DMS 273 (cell line): ENCODE measurements at regions not wholly inside any gene's neighbourhood (a gene's known extent, or its start where the extent isn't known, plus 50 kb on each side); places are given as distances from the start of the nearest gene placed in this dataset.

Experiments used
- DNase-seq: peaks from one replicate; lab custom pipeline; 2025; ENCODE audit not compliant: unreplicated experiment; lab: John Stamatoyannopoulos, UW

DNA sequence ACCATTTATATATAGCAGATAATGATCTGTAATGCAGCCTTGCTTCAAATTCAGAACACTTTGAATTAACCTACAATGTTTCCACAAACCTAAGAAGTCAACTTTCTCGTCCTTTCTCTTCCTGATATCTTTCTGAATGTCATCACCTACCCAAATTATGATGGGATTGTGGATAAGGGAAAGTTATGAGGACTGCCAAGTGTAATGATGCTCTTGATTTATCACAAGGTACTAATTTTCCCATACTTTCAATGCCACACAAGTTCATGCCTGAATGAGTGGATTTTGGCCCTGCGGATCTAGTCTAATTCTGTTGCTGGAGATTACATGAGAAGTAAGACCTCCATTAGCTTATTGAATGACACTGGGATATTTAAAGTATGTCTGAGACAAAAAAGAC is 82.6 kb upstream of the NANOGP8 start:
- no peak for DNase-seq

DNA sequence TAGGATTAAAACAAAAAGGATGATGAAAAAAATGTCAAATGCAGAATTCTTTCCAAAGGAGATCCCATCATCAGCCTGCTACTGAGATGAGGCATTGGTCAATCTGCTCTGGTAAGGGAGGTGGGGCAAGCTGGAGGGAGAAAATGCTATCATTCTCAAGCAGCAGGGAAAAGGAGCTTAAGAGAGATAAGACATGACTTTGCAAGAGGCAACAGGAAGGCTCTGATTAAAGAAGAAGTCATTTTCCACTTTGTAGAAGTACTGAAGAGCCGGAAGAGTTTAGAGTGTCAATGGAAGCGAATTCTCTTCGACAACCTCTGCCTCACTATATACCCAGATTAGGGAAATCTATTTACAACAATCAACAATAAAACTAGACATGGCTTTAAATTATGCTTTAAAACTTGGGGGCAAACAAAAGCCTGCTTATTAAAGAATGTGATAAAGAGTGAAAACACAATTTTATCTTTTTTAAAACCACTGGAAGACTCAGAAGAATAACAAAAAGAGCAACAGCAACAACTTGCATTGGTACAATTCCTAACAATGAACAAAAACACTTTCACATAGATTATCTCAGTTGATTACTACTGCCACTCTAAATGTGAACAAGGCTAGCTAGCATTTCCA is 81.8 kb upstream of the NANOGP8 start:
- DNase-seq: no peak

DNA sequence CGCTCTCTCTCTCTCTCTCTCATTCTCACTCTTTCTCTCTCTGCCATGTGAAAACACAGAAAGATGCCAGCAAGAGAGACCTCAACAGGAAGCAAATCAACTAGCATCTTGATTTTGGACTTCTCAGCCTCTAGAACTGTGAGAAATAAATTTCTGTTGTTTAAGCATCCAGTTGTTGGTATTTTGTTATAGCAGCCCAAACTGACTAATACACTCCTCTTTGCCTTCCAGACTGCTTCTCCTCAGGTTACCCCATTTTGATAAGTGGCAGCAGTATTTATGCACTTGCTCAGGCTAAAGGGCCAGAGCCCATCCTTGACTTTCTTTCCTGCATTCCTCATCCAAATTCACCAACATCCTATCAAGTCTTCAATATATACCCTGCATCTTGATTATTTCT is 76.6 kb upstream of the NANOGP8 start:
- DNase-seq: no peak

DNA sequence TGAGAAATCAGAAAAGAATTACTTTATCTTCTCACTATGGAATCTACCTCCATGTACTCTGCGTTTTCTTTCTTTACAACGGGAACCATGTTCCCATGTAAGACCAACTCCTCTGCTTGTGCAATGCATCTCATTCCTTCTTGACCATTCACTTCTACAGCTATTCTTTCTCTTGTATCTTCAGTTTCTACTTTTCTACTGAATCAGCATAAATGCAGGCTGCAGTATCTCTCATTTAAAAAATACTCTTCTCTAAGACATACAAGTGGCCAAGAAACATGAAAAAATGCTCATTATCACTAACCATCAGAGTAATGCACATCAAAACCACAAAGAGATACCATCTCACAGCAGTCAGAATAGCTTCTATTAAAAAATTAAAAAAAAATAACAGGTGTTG is 74.1 kb upstream of the NANOGP8 start:
- DNase-seq: no peak

DNA sequence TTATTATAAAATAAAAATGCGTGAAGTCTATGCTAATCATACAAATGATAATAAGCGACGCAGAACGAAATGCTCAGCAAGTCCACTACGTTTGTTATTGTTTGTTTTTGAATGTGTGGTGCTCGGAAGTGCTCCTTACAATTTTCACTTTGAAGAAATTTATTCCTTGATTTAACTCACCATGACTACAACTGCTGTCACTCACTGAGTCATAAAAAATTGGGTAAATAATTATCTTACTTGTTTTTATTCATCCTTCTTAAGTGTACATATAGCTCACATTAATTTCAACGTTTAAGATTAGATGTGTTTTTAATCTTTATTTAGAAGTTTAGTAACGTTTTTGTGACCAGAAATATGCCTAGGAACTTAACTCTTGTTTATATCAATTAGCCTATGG is 66.7 kb upstream of the NANOGP8 start:
- DNase-seq: no peak

DNA sequence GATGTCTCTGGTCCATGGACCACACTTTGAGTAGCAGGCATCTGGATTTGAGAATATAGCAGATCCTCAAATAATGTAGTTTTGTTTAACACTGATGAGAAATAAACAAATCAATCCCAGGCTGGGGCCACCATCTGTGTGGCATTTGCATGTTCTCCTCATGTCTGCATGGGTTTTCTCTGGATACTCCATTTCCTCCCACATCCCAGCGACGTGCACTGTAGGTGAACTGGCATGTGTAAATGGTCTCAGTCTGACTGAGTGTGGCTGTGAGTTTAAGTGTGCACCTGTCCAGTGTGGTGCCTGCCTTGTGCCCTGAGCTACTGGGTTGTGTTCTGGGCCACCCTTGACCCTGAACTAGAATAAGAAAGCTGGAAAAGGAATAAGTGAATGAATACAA is 66.3 kb upstream of the NANOGP8 start:
- DNase-seq: no peak

DNA sequence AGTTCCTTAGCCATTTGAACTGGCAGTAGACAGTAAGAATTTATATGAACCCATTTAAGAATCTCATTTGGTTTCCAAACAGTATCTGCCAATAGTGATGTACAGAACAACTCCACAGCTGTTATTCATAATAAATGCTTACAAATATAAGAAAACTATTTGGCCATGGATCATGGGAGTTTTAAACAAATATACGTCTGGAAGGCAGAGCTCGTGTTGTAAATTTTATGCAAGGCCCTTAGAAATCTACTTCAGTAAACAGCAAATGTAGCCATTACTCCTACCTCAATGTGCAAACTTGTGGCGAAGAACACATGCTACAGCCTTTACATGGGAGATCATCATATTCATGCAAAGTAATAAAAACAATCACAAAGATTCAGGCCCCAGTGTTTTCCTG is 65.3 kb upstream of the NANOGP8 start:
- no peak for DNase-seq

DNA sequence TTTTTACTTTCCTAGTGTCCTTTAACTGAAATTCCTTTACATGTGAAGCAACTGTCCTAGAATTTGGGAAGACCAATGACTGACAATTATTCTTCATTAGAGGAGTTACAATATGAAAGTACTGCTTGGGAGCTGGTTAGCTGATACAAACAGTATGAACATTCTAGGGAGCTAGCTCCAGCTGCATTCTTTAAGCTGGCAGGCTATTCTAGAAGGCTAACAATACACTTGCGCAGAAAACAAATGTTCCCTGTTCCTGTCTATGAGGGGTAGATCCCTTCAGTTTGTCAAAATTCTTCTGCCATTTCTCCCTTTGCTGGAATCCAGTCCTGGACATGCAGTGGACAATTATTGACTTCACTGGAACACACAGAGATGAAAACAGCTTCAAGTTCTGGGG is 60.2 kb upstream of the NANOGP8 start:
- DNase-seq: no peak

DNA sequence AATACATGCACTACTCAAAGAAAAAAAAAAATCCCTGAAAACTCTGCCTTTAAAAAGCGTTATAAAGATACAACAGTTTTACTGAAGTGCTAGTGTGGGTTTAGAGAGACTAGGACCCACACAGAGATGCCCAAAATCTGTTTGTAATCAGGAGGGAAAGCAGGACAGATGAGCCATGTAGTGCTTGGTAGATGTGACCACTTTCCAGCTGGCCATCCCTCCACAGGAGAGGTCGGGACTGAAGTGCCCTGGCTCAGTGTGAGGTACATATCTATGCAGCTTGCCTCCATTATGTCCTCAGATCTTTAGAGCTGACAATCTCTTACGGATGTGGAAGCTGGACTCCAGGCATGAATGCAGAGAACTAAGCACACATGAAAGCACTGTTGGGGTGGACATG is 57.5 kb upstream of the NANOGP8 start:
- no peak for DNase-seq

DNA sequence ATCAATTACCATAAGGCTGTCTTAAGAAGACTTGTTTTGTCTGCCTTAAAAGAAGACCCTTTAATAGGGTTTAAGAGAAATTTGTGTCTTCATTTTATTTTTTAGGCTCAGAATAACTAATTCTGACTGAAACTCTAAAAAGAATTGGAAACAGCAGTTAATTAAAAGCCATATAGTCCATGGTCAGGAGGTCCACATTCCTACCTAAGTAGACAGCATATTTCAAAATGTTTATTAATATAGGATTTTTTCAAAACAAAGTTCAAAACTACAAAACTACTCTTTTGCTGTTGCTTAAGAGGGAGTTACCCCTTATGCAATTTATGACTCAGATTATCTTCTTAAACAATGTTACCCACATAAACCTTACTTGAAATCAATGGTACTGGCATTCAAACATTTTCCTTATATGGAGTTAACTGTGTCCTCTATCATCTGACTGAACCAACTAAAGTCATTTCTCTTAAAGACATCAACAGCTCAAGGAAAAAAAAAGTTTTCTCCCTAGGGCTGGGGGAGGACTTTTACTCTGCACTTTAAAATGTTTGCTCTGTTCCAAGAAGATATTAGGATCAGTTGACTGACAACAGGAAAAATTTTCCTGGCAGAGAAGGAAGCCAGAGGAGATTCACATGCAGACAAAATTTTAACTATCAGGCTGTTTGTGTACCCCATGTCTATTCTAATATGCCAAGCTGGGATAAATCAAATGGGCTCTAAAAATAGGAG is 56.8 kb upstream of the NANOGP8 start:
- no peak for DNase-seq

DNA sequence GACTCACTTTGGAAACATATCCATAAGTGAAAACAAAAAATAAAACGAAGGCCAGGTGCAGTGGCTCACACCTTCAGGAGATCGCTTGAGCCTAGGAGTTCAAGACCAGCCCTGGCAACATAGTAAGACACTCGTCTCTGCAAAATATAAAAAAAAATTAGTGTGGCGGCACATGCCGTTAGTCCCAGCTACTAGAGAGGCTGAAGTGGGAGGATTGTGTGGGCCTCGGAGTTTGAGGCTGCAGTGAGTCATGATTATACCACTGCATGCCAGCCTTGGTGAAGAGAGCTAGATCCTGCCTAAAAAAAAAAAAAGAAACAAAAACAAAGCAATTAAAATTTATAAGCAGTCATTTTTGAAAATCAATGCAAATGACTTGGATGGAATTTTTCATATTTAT is 54.7 kb upstream of the NANOGP8 start:
- no peak for DNase-seq

DNA sequence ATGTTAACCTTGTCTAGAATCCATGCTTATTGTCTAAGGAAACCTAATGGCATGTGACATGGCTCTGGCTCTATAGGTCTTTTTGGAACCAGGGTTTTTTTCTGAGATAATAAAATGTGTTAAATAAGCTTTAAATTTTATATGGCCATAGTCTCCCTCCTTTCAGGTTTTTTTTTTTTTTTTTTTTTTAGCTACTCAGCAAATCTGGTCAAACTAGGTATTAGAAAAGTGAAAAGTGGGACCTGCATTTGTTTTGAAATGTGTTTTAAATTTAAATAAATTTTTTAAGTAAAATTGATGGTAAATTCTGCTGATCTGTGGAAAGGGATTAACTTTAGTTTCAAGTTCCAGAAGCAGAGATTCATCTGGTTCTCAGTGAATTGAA is 52.1 kb upstream of the NANOGP8 start:
- DNase-seq: no peak

DNA sequence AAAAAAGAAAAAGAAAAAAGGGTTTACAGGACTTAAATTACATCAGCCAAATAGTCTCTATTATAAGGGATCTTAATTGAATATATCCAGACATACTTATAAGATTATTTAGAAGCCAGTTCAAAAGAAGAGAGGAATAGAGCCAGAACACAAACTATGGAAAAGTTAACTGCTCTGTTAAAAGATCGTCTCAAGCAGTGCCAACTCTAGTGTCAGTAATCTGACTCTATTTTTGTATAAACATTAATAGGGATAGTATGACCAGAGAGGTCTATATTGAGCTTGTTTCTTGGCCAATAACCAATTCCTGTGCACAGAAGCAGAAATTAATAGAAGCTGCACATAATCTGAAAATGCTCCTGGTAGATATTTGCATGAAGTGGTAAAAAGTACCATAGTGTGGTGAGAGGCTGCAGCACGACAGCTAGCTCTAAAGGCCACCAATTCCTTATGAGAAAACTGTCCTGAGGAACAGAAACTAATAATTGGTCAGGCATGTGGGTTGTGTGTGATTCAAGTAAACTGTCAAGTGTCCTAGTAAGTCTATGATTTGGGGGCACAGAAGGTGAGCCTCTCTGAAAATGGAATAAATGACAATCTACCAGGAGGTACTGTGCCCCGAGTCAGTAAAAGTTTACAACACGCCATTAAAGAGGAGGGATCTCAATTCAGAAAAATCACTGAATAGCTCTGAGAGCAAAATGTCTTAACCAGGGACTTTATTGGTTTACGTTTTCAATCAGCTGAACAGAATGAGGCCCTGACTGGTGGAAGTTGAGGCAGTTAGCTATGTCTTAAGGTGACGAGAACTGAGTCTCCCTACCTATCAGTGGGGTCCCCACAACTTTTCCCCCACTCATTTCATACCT is 51.5 kb upstream of the NANOGP8 start:
- DNase-seq: no peak
